ENCODE measurements at regions not wholly inside any gene's neighbourhood (a gene's known extent, or its start where the extent isn't known, plus 50 kb on each side); places are given as distances from the start of the nearest gene placed in this dataset.
"Not testable (repeated sequence)": the region's sequence is repeated elsewhere in the genome, so short reads cannot be mapped to it uniquely, and the experiment has no call there.

GRCh38 chr6:155770856-155771255 is 315.2 kb upstream of the NOX3 start:
- DNase-seq (ENCODE audit: low read depth) = no peak

GRCh38 chr6:155770313-155770712 is 314.7 kb upstream of the NOX3 start:
- DNase-seq (ENCODE audit: low read depth) = no peak

GRCh38 chr6:155765275-155766194 is 309.9 kb upstream of the NOX3 start:
- DNase-seq (ENCODE audit: low read depth) = no peak

GRCh38 chr6:155762649-155763048 is 307.0 kb upstream of the NOX3 start:
- DNase-seq (ENCODE audit: low read depth) = no peak

- DNase-seq (ENCODE audit: low read depth) = no peak
These were observed 299.8 kb upstream of the NOX3 start for GRCh38 chr6:155755452-155755851.

- not testable (repeated sequence) for DNase-seq (ENCODE audit: low read depth)
These were observed 293.1 kb upstream of the NOX3 start for GRCh38 chr6:155748778-155749177.

GRCh38 chr6:155747491-155747890 is 291.9 kb upstream of the NOX3 start:
- DNase-seq (ENCODE audit: low read depth) = no peak

- DNase-seq (ENCODE audit: low read depth) = no peak
These were observed 285.3 kb upstream of the NOX3 start for GRCh38 chr6:155740781-155741399.

GRCh38 chr6:155738602-155739105 is 283.0 kb upstream of the NOX3 start:
- DNase-seq (ENCODE audit: low read depth) = no peak

GRCh38 chr6:155717374-155717773 is 261.7 kb upstream of the NOX3 start:
- DNase-seq (ENCODE audit: low read depth) = no peak

- DNase-seq (ENCODE audit: low read depth) = no peak
These were observed 255.1 kb upstream of the NOX3 start for GRCh38 chr6:155710704-155711103.

GRCh38 chr6:155709262-155709661 is 253.6 kb upstream of the NOX3 start:
- DNase-seq (ENCODE audit: low read depth) = no peak

GRCh38 chr6:155708100-155708499 is 252.5 kb upstream of the NOX3 start:
- no peak for DNase-seq (ENCODE audit: low read depth)

GRCh38 chr6:155706806-155707205 is 251.2 kb upstream of the NOX3 start:
- DNase-seq (ENCODE audit: low read depth) = no peak

GRCh38 chr6:155706341-155706740 is 250.7 kb upstream of the NOX3 start:
- no peak for DNase-seq (ENCODE audit: low read depth)

GRCh38 chr6:155701342-155701741 is 245.7 kb upstream of the NOX3 start:
- no peak for DNase-seq (ENCODE audit: low read depth)

GRCh38 chr6:155695495-155695894 is 239.9 kb upstream of the NOX3 start:
- DNase-seq (ENCODE audit: low read depth) = no peak

- no peak for DNase-seq (ENCODE audit: low read depth)
These were observed 238.8 kb upstream of the NOX3 start for GRCh38 chr6:155694419-155694790.

- no peak for DNase-seq (ENCODE audit: low read depth)
These were observed 238.2 kb upstream of the NOX3 start for GRCh38 chr6:155693573-155694418.

GRCh38 chr6:155690820-155691219 is 235.2 kb upstream of the NOX3 start:
- no peak for DNase-seq (ENCODE audit: low read depth)

GRCh38 chr6:155687645-155688044 is 232.0 kb upstream of the NOX3 start:
- no peak for DNase-seq (ENCODE audit: low read depth)
